Mesothelial cell of epicardium (in vitro differentiated cells): ENCODE measurements at regions not wholly inside any gene's neighbourhood (a gene's known extent, or its start where the extent isn't known, plus 50 kb on each side); places are given as distances from the start of the nearest gene placed in this dataset.
"Not testable (repeated sequence)": the region's sequence is repeated elsewhere in the genome, so short reads cannot be mapped to it uniquely, and the experiment has no call there.

Experiments used
- DNase-seq, 2 experiments: peaks; one replicate each; pipeline ENCODE4 v3.0.0; 2021; ENCODE audit warnings: low spot score in 2 of 2; ENCODE audit not compliant: unreplicated experiment in 2 of 2
- H3K27ac Mint-ChIP-seq: 2 replicates; pipeline ENCODE4 v1.8.0; 2021; ENCODE audit warnings: mixed read lengths
- H3K27me3 Mint-ChIP-seq: 2 replicates; pipeline ENCODE4 v1.8.0; 2021; ENCODE audit warnings: low read depth, mixed read lengths
- H3K36me3 Mint-ChIP-seq: 2 replicates; pipeline ENCODE4 v1.8.0; 2021; ENCODE audit warnings: mixed read lengths
- H3K4me1 Mint-ChIP-seq: 2 replicates; pipeline ENCODE4 v1.8.0; 2021; ENCODE audit warnings: mixed read lengths
- H3K4me3 Mint-ChIP-seq: 2 replicates; pipeline ENCODE4 v1.8.0; 2021; ENCODE audit warnings: mild to moderate bottlenecking, moderate library complexity, mixed read lengths
- H3K9me3 Mint-ChIP-seq: 2 replicates; pipeline ENCODE4 v1.8.0; 2021; ENCODE audit warnings: mixed read lengths
- CTCF ChIP-seq: fragments of 200-600 bp; sonication (generic); IDR thresholded peaks from one replicate; pipeline ENCODE4 v1.5.0; 2021; ENCODE audit warnings: antibody characterized with exemption; ENCODE audit not compliant: unreplicated experiment

- H3K4me1 Mint-ChIP-seq, result no peaks in the 10 kb centered on the region
- DNase-seq, result no peak
- peaks cover 38% of the 10 kb centered on the region for H3K9me3 Mint-ChIP-seq
- no peak overlapping the region for H3K27ac Mint-ChIP-seq
- H3K27me3 Mint-ChIP-seq, result no peaks in the 10 kb centered on the region
- H3K36me3 Mint-ChIP-seq, result peaks cover 5% of the 10 kb centered on the region
- no peak overlapping the region for H3K4me3 Mint-ChIP-seq
- TF ChIP-seq CTCF, result no peak
Observed at GRCh38 chr3:103271575-103271974, 836.8 kb downstream of the ZPLD1 start.

- DNase-seq, result no peak
- Mint-ChIP-seq H3K9me3 (peaks cover 11% of the 10 kb centered on the region), H3K36me3 (no peaks in the 10 kb centered on the region), H3K27ac (no peak overlapping the region), H3K4me1 (peaks cover 15% of the 10 kb centered on the region), H3K4me3 (no peak overlapping the region), H3K27me3 (peaks cover 1% of the 10 kb centered on the region)
- TF ChIP-seq CTCF, result no peak
Observed at GRCh38 chr3:103295974-103296570, 861.3 kb downstream of the ZPLD1 start.

GRCh38 chr3:103297502-103297901 is 862.7 kb downstream of the ZPLD1 start:
- H3K4me3 Mint-ChIP-seq, H3K27me3 Mint-ChIP-seq, DNase-seq, H3K4me1 Mint-ChIP-seq, H3K36me3 Mint-ChIP-seq, H3K27ac Mint-ChIP-seq: not testable (repeated sequence)
- H3K9me3 Mint-ChIP-seq, result peaks cover 19% of the 10 kb centered on the region

- no peak for TF ChIP-seq CTCF
- Mint-ChIP-seq H3K4me1 (peaks cover 7% of the 10 kb centered on the region), H3K4me3 (no peak overlapping the region)
Observed at GRCh38 chr3:103306104-103306503, 871.3 kb downstream of the ZPLD1 start.

GRCh38 chr3:103308921-103309320 is 874.1 kb downstream of the ZPLD1 start:
- Mint-ChIP-seq H3K27ac (no peak overlapping the region), H3K36me3 (no peaks in the 10 kb centered on the region), H3K27me3 (peaks cover 2% of the 10 kb centered on the region), H3K9me3 (peaks cover 2% of the 10 kb centered on the region), H3K4me1 (peaks cover 7% of the 10 kb centered on the region), H3K4me3 (no peak overlapping the region)
- TF ChIP-seq CTCF, result peak; percentile 39
- no peak for DNase-seq

More at GRCh38 chr3:103306104-103306503, 871.3 kb downstream of the ZPLD1 start:
- Mint-ChIP-seq H3K27ac (no peak overlapping the region), H3K36me3 (no peaks in the 10 kb centered on the region), H3K27me3 (peaks cover 2% of the 10 kb centered on the region), H3K9me3 (peaks cover 22% of the 10 kb centered on the region)
- DNase-seq, result no peak

GRCh38 chr3:103319912-103320311 is 885.1 kb downstream of the ZPLD1 start:
- H3K27ac Mint-ChIP-seq, result peak overlapping the region; percentile 69
- H3K27me3 Mint-ChIP-seq, result no peaks in the 10 kb centered on the region
- peaks cover 10% of the 10 kb centered on the region for H3K9me3 Mint-ChIP-seq
- H3K4me1 Mint-ChIP-seq, result peaks cover 19% of the 10 kb centered on the region
- TF ChIP-seq CTCF, result no peak
- no peaks in the 10 kb centered on the region for H3K36me3 Mint-ChIP-seq
- DNase-seq, result no peak
- no peak overlapping the region for H3K4me3 Mint-ChIP-seq
